ENCODE measurements at regions not wholly inside any gene's neighbourhood (a gene's known extent, or its start where the extent isn't known, plus 50 kb on each side); places are given as distances from the start of the nearest gene placed in this dataset.

- Histone ChIP-seq H3K4me2 (ENCODE audit: low read length) (no peak overlapping the region), H2AFZ (ENCODE audit: low read depth, low read length) (no peak overlapping the region), H3K9ac (ENCODE audit: low read length) (no peak overlapping the region), H3K27ac (ENCODE audit: low read length) (no peak overlapping the region), H3K9me2 (ENCODE audit: insufficient read depth, low read length) (no peaks in the 10 kb centered on the region), H3K4me3 (ENCODE audit: low read length) (no peak overlapping the region), H4K20me1 (ENCODE audit: insufficient read depth) (no peaks in the 10 kb centered on the region), H3K36me3 (ENCODE audit: insufficient read depth, low read length) (no peaks in the 10 kb centered on the region), H3K27me3 (ENCODE audit: insufficient read depth, low read depth, low read length) (no peaks in the 10 kb centered on the region), H3F3A (ENCODE audit: insufficient read depth, low read length, poor library complexity, severe bottlenecking) (no peaks in the 10 kb centered on the region), H3K79me2 (replicated peaks; ENCODE audit: insufficient read depth, low read length) (no peaks in the 10 kb centered on the region), H3K9me3 (ENCODE audit: low read length) (no peaks in the 10 kb centered on the region)
- TF ChIP-seq EZH2 (IDR thresholded peaks at IDR 0.05; ENCODE audit: borderline replicate concordance, insufficient read depth, low read length, poor library complexity, severe bottlenecking), result no peak
- no peak for TF ChIP-seq REST (IDR thresholded peaks at IDR 0.05; ENCODE audit: borderline replicate concordance)
- TF ChIP-seq RAD21 (conservative IDR thresholded peaks at IDR 0.05), result no peak
- no peak for TF ChIP-seq EP300 (conservative IDR thresholded peaks at IDR 0.05; ENCODE audit: poor library complexity, severe bottlenecking)
- TF ChIP-seq CTCF (IDR thresholded peaks at IDR 0.05; ENCODE audit: poor library complexity, severe bottlenecking), result no peak
- no peak for TF ChIP-seq TAF1 (IDR thresholded peaks at IDR 0.05; ENCODE audit: low read depth)
- no peak for TF ChIP-seq SMC3 (conservative IDR thresholded peaks at IDR 0.05; ENCODE audit: poor library complexity)
- TF ChIP-seq MXI1 (conservative IDR thresholded peaks at IDR 0.05; ENCODE audit: poor library complexity, severe bottlenecking), result no peak
- TF ChIP-seq POLR2AphosphoS5 (IDR thresholded peaks at IDR 0.05), result no peak
Measured at GRCh38 chr12:72982356-72982755, 710.2 kb downstream of the TRHDE start.

GRCh38 chr12:72986963-72987362, 714.8 kb downstream of the TRHDE start:
- no peaks in the 10 kb centered on the region for H3F3A ChIP-seq (ENCODE audit: insufficient read depth, low read length, poor library complexity, severe bottlenecking)
- no peak for TF ChIP-seq SMC3 (conservative IDR thresholded peaks at IDR 0.05; ENCODE audit: poor library complexity)
- no peak for TF ChIP-seq EP300 (conservative IDR thresholded peaks at IDR 0.05; ENCODE audit: poor library complexity, severe bottlenecking)
- no peak for TF ChIP-seq POLR2AphosphoS5 (IDR thresholded peaks at IDR 0.05)
- no peak for TF ChIP-seq CTCF (IDR thresholded peaks at IDR 0.05; ENCODE audit: poor library complexity, severe bottlenecking)
- TF ChIP-seq EZH2 (IDR thresholded peaks at IDR 0.05; ENCODE audit: borderline replicate concordance, insufficient read depth, low read length, poor library complexity, severe bottlenecking), result no peak
- no peaks in the 10 kb centered on the region for H3K27me3 ChIP-seq (ENCODE audit: insufficient read depth, low read depth, low read length)
- no peak overlapping the region for H2AFZ ChIP-seq (ENCODE audit: low read depth, low read length)
- H3K9me2 ChIP-seq (ENCODE audit: insufficient read depth, low read length), result no peaks in the 10 kb centered on the region
- H3K4me2 ChIP-seq (ENCODE audit: low read length), result no peak overlapping the region
- no peaks in the 10 kb centered on the region for H4K20me1 ChIP-seq (ENCODE audit: insufficient read depth)
- no peak overlapping the region for H3K27ac ChIP-seq (ENCODE audit: low read length)
- no peak overlapping the region for H3K4me3 ChIP-seq (ENCODE audit: low read length)
- no peak overlapping the region for H3K9ac ChIP-seq (ENCODE audit: low read length)
- no peaks in the 10 kb centered on the region for H3K36me3 ChIP-seq (ENCODE audit: insufficient read depth, low read length)
- no peaks in the 10 kb centered on the region for H3K79me2 ChIP-seq (replicated peaks; ENCODE audit: insufficient read depth, low read length)
- H3K9me3 ChIP-seq (ENCODE audit: low read length), result no peaks in the 10 kb centered on the region

Data from neural cell (in vitro differentiated cells).